ENCODE measurements at regions not wholly inside any gene's neighbourhood (a gene's known extent, or its start where the extent isn't known, plus 50 kb on each side); places are given as distances from the start of the nearest gene placed in this dataset.

DNA sequence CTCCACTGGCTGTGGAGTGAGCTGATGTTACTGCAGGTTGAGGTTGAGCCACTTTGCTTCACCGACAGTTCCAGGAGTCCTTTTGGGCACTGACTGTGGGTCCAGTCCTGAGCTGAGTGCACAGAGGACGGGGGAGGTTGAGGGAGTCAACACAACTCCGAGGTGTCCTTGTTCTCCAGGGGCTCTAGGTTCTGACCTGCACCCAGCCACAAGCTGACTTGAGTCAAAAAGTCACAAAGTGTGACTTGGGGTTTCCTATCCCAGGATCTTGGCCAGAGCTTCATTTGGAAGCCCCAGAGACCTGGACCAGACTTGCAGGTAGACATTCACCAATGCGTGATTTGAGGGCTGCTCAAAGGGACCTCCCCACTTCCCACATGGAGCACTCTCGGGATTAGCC lies 95.0 kb downstream of the FAM43A start:
- H3K36me3 Mint-ChIP-seq = no peaks in the 10 kb centered on the region
- no peaks in the 10 kb centered on the region for H3K9me3 Mint-ChIP-seq
- no peaks in the 10 kb centered on the region for H3K4me1 Mint-ChIP-seq
- no peak overlapping the region for H3K27ac Mint-ChIP-seq
- H3K27me3 Mint-ChIP-seq = peaks cover 14% of the 10 kb centered on the region
- no peak overlapping the region for H3K4me3 Mint-ChIP-seq
- DNase-seq = no peak

DNA sequence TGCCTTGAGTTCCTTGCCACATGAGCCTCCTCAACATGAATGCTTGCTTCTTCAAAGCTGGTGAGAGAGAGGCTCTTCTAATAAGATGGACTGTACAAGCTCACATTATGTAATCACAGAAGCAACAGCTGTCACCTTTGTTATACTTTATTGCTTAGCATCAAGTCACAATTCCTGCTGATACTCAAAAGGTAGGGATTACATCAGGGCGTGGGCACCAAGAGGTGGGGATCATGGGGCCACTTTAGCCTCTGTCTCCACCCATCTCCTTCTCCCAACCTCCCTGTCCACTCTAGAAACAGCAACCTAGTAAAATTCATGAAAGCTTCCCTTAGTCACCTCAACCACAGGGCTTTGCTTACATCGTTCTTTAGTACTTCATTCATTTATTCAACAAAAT lies 95.9 kb downstream of the FAM43A start:
- Mint-ChIP-seq H3K9me3 (no peaks in the 10 kb centered on the region), H3K36me3 (no peaks in the 10 kb centered on the region), H3K27ac (no peak overlapping the region), H3K4me3 (no peak overlapping the region), H3K4me1 (no peaks in the 10 kb centered on the region), H3K27me3 (peaks cover 8% of the 10 kb centered on the region)
- no peak for DNase-seq

DNA sequence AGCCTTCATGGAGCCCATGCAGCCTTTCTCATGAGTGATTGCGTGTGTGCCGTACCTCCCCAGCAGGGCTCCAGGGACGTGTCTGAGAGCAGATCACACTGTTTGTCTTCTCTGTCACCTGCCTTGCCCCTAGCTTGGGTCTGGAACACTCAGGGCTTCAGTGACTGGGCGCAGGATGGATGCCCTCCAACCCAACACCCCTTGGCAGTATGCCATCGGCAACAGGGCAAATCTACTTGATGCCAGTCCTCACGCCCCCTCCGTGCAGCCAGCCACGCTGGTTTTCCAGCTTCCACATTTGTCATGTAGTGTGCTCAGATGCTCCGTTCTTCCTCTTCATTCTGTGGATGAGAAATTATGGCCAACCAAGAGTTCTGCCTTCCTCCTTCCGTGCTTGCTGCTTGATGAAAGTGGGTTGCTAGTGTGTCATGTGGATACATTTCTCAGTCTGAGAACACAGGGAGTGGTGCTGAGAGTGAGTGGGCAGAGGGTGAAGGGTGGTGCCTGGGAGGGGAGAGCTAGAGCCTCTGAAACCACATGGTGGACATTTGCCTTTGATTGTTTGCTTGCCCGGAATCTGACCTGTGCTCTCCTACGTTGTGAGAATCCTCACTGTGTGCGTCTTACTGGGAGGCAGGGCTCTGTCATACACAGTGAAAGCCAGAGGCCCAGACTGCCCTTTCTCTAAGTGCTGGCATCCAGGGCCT lies 97.2 kb downstream of the FAM43A start:
- Mint-ChIP-seq H3K9me3 (no peaks in the 10 kb centered on the region), H3K4me3 (no peak overlapping the region), H3K27me3 (peaks cover 8% of the 10 kb centered on the region), H3K4me1 (no peaks in the 10 kb centered on the region), H3K27ac (no peak overlapping the region), H3K36me3 (no peaks in the 10 kb centered on the region)
- DNase-seq = no peak

GRCh38 chr3:194784361-194784760 lies 98.7 kb downstream of the FAM43A start:
- no peak for DNase-seq
- Mint-ChIP-seq H3K27ac (no peak overlapping the region), H3K9me3 (no peaks in the 10 kb centered on the region), H3K27me3 (peaks cover 8% of the 10 kb centered on the region), H3K4me1 (no peaks in the 10 kb centered on the region), H3K4me3 (no peak overlapping the region), H3K36me3 (no peaks in the 10 kb centered on the region)

DNA sequence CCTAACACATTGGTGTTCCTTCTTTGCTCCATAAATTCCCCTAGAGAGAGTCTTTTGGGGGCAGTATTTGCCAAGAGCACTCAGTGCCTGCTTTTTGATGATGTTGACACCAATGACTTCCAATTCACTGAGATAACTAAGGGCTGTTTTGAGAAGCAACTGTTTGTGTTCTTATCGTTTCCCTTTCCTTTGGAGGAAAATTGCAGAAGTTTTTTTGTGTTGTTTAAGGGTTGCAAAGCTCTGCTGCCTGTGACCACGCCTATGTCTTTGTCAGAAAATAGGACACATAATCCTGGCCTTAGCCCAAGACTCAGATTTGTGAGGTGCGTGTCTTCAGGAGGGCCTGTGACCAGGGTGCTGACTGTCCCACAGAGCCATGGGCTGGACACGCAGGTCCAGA lies 99.6 kb downstream of the FAM43A start:
- DNase-seq = no peak
- Mint-ChIP-seq H3K4me3 (no peak overlapping the region), H3K27me3 (no peaks in the 10 kb centered on the region), H3K36me3 (no peaks in the 10 kb centered on the region), H3K27ac (no peak overlapping the region), H3K4me1 (no peaks in the 10 kb centered on the region), H3K9me3 (no peaks in the 10 kb centered on the region)

DNA sequence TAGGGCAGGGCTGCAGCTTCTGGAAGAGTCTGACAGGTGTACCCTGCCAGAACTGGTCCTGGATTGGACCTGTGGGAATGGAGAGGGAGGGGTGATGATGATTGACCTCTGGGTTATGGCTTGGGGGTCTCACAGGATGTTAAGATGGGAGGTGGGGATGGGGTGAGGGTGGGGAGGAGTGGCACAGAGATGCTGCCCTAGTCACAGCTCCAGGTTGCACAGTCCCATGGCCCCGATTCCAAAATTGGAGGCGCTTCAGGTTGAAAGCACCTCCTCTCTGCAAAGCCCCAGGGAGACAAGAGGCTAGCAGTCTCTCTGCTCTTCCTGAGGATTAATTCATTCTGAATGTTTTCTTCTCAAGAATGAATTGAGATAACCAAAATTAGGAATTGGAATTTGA lies 101.4 kb downstream of the FAM43A start:
- H3K9me3 Mint-ChIP-seq = no peaks in the 10 kb centered on the region
- H3K27me3 Mint-ChIP-seq = no peaks in the 10 kb centered on the region
- no peaks in the 10 kb centered on the region for H3K4me1 Mint-ChIP-seq
- H3K27ac Mint-ChIP-seq = peak overlapping the region; percentile 40
- H3K4me3 Mint-ChIP-seq = no peak overlapping the region
- DNase-seq = no peak
- H3K36me3 Mint-ChIP-seq = no peaks in the 10 kb centered on the region

DNA sequence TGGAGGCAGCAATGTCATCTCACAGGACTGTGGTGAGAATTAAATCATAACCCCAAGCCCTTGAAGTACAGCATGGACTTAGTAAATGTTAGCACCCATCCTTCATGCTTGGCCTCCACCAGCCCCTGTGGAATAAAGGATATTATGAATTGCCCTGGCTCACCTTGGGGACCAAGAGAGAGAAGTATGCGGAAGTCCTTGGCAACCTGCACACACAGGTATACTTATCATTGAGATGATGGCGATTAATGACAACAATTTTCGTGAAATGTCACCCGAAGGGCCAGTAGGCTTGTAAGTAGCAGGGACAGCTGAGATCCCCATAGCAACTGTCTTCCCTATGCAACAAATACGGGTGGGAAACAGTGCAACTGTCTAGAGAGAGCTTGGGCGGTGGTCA lies 102.0 kb downstream of the FAM43A start:
- H3K4me3 Mint-ChIP-seq = no peak overlapping the region
- H3K27me3 Mint-ChIP-seq = no peaks in the 10 kb centered on the region
- no peak for DNase-seq
- H3K36me3 Mint-ChIP-seq = no peaks in the 10 kb centered on the region
- no peak overlapping the region for H3K27ac Mint-ChIP-seq
- no peaks in the 10 kb centered on the region for H3K4me1 Mint-ChIP-seq
- H3K9me3 Mint-ChIP-seq = no peaks in the 10 kb centered on the region

DNA sequence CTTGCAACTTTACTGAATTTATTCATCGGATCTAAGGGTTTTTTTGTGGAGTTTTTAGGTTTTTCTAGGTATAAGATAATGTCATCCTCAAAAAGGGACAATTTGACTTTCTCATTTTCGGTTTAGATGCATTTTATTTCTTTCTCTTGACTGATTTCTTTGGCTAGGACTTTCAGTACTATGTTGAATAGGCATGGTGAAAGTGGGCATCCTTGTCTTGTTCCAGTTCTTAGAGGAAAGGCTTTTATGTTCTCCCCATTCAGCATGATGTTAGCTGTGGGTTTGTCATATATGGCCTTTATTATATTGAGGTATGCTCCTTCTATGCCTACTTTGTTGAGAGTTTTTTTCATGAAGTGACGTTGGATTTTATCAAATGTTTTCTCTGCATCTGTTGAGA lies 106.7 kb downstream of the FAM43A start:
- H3K36me3 Mint-ChIP-seq = peaks cover 3% of the 10 kb centered on the region
- H3K4me1 Mint-ChIP-seq = peaks cover 3% of the 10 kb centered on the region
- H3K9me3 Mint-ChIP-seq = peaks cover 9% of the 10 kb centered on the region
- no peak for DNase-seq
- no peak overlapping the region for H3K4me3 Mint-ChIP-seq
- H3K27ac Mint-ChIP-seq = no peak overlapping the region
- no peaks in the 10 kb centered on the region for H3K27me3 Mint-ChIP-seq

DNA sequence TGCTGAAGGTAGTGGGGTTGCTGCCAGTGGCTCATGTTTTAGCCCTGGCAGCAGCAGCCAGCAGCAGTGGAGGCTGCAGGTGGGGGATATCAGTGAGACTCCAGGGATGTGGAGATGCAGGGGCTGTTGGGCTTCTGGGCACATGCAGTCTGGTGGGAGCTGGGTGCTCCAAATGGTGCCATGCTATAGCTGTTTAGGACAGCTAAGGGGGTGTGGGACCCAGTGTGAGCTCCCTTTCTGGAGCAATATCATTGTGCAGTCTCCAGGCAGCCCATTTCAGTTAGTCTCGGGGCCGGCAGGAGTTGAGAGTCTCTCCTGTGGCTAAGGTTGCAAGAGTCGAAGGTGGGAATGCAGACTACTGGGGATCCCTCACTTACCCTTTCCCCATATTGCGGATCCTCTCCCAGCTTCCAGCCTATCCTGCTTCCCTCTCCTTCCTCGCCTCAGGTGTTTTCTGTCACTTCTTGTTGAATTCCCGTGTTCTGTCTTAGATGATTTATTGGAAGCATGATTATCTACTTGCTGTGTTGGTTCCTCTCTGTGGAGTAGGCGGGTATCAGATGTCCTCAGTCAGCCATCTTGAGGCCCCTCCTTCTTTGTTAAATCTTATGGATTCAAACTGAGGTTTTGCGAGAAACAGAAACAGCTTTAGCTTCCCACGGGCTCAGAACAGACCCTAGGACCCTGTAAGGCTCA lies 112.0 kb downstream of the FAM43A start:
- Mint-ChIP-seq H3K4me3 (no peak overlapping the region), H3K9me3 (peaks cover 9% of the 10 kb centered on the region), H3K27ac (no peak overlapping the region), H3K4me1 (peaks cover 3% of the 10 kb centered on the region), H3K27me3 (no peaks in the 10 kb centered on the region), H3K36me3 (peaks cover 3% of the 10 kb centered on the region)
- no peak for DNase-seq

DNA sequence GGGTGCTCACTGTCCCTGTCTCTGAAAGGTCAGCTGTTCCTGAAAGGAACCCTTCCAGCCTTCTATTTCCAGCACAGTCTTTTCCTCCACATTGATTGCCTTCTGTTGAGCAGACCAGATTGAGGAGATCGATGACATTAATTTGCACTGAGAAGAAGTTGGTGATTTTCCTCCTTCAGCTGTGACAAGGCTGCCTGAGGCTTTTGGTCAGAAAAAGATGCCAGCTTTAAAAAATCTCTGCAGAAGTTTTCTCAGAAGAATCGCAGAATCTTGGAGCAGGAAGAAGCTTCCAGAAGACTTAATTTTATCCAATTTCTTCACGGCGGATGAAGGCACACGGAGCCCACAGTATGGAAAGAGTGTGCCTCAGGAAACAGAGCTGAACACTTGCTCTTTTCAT lies 112.8 kb downstream of the FAM43A start:
- Mint-ChIP-seq H3K9me3 (peaks cover 9% of the 10 kb centered on the region), H3K36me3 (peaks cover 3% of the 10 kb centered on the region), H3K4me3 (no peak overlapping the region), H3K27ac (no peak overlapping the region), H3K4me1 (peaks cover 3% of the 10 kb centered on the region), H3K27me3 (no peaks in the 10 kb centered on the region)
- no peak for DNase-seq

DNA sequence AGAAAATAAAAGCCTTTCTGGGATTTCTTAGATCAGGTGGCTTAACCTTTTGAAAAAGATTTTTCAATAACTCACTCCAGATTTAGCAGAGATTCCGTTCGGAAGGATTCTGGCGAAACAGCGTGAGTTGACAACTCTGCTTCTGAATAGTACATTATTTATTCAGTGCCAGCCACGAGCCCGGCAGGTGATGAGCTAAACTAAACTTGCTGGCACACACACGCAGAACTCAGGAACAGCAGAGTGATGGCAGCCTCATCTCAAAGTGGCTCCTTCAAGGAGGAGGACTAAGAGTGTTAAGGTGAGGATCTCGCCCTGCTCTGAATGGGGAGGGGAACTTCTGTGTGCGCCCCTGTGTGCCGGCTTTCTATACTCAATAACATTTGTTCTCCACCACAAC lies 114.3 kb downstream of the FAM43A start:
- no peak overlapping the region for H3K27ac Mint-ChIP-seq
- H3K36me3 Mint-ChIP-seq = peaks cover 2% of the 10 kb centered on the region
- no peak overlapping the region for H3K4me3 Mint-ChIP-seq
- peaks cover 4% of the 10 kb centered on the region for H3K27me3 Mint-ChIP-seq
- H3K9me3 Mint-ChIP-seq = peaks cover 9% of the 10 kb centered on the region
- H3K4me1 Mint-ChIP-seq = no peaks in the 10 kb centered on the region
- DNase-seq = no peak

DNA sequence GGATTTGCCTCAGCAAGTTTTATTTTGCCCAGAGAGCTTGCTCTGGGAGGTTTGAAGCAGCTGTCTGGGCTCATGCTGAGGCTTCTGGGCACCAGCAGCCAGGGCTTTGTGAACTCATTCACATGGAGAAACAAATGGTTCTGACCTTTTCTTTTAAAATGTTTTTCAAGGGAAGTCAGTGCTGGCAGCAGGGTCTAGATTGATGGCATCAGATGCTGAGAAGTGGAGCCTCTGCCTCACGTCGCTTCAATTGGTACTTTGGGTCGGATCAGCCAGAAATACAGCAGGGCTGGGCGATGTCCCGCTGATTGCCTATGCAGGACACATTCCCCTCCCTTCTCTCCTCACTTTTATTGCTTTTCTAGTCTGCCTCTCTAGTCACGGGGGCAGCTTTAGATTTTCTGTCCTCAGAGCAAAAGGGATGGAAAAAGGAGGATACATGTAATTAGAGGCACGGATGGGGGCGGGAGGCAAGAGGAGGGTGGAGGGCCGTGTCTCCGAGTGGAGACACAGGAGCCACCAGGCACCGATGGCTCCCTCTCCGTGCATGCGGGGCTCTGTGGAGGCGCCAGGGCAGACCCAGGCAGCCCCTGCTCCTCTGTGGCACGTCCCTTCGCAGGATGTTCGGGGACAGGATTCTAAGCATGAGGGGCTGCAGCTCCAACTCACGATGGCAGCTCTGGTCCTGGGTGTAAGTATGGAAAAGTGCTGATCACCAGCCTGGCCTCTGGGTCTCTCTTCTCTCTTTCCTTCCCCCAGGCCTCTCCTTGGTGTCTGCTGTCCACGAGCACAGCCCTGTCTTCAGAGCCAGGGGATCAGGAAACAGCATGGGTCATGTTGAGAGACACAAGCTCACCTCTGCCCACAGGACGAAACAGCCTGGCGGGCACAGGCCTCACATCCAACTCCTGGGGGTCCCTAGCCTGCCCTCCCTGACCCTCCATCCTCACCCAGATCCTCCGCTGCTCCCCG lies 116.1 kb downstream of the FAM43A start:
- Mint-ChIP-seq H3K4me1 (no peaks in the 10 kb centered on the region), H3K27ac (no peak overlapping the region), H3K36me3 (no peaks in the 10 kb centered on the region), H3K9me3 (no peaks in the 10 kb centered on the region), H3K27me3 (peaks cover 12% of the 10 kb centered on the region), H3K4me3 (no peak overlapping the region)
- DNase-seq = no peak

- peaks cover 12% of the 10 kb centered on the region for H3K27me3 Mint-ChIP-seq
- H3K36me3 Mint-ChIP-seq = no peaks in the 10 kb centered on the region
- H3K27ac Mint-ChIP-seq = no peak overlapping the region
- no peaks in the 10 kb centered on the region for H3K9me3 Mint-ChIP-seq
- no peak for DNase-seq
- no peaks in the 10 kb centered on the region for H3K4me1 Mint-ChIP-seq
- no peak overlapping the region for H3K4me3 Mint-ChIP-seq
These were observed 119.1 kb downstream of the FAM43A start for GRCh38 chr3:194804796-194805195.

DNA sequence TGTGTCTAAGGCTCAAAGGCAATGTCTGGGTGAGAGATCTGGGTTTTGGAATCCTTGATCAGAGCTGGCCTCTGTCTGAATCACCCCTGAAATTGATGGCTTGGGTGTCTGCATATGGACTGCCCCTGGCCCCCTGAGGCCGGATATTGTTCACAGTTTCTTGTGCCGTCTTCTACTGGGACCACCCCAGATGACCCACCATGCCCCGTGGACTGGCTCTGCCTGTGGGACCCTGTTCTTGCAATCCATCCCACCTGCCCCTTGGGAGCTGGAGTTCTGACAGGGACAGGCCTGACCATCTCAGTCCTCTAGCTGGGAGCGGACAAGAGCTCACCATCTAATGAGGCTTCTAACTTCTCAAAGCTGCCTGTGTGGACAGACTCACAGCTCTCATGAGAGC lies 119.9 kb downstream of the FAM43A start:
- no peak overlapping the region for H3K27ac Mint-ChIP-seq
- no peak overlapping the region for H3K4me3 Mint-ChIP-seq
- H3K36me3 Mint-ChIP-seq = no peaks in the 10 kb centered on the region
- DNase-seq = no peak
- no peaks in the 10 kb centered on the region for H3K4me1 Mint-ChIP-seq
- H3K27me3 Mint-ChIP-seq = peaks cover 12% of the 10 kb centered on the region
- no peaks in the 10 kb centered on the region for H3K9me3 Mint-ChIP-seq

- DNase-seq = no peak
- no peak overlapping the region for H3K27ac Mint-ChIP-seq
- no peaks in the 10 kb centered on the region for H3K4me1 Mint-ChIP-seq
- peaks cover 12% of the 10 kb centered on the region for H3K27me3 Mint-ChIP-seq
- no peaks in the 10 kb centered on the region for H3K36me3 Mint-ChIP-seq
- H3K9me3 Mint-ChIP-seq = no peaks in the 10 kb centered on the region
- H3K4me3 Mint-ChIP-seq = no peak overlapping the region
These were observed 121.4 kb downstream of the FAM43A start for GRCh38 chr3:194806991-194807630.

Data from activated naive CD8-positive, alpha-beta T cell treated with anti-CD3 and anti-CD28 coated beads for 36 hours (primary cell).